Keratinocyte (primary cell): ENCODE measurements at regions not wholly inside any gene's neighbourhood (a gene's known extent, or its start where the extent isn't known, plus 50 kb on each side); places are given as distances from the start of the nearest gene placed in this dataset.

Source experiments
- DNase-seq: peaks from one replicate; pipeline ENCODE4 v3.0.0-alpha.2; 2011; ENCODE audit warnings: low read depth, missing footprints, low spot score
- FAIRE-seq: peaks from 2 replicates; lab custom pipeline; 2011; peaks lifted over from hg19 to GRCh38; lab: Jason Lieb, UNC
- H2AFZ ChIP-seq: 2 replicates; pipeline ENCODE4 v1.6.0; 2012; ENCODE audit warnings: low read length, control low read depth, inconsistent platforms; ENCODE audit not compliant: control insufficient read depth
- H3K27ac ChIP-seq: 2 replicates; pipeline ENCODE4 v1.5.1; 2011; ENCODE audit warnings: low read length; ENCODE audit not compliant: control insufficient read depth, insufficient read depth
- H3K27me3 ChIP-seq: 3 replicates; pipeline ENCODE4 v1.6.0; 2011; ENCODE audit warnings: low read length; ENCODE audit not compliant: control insufficient read depth, insufficient read depth; ENCODE audit errors: extremely low read depth
- H3K36me3 ChIP-seq, 2 experiments: 2 replicates in 1 of 2; 3 replicates in 1 of 2; pipeline ENCODE4 v1.5.1; 2011; ENCODE audit warnings: low read length in 2 of 2, mild to moderate bottlenecking in 1 of 2; ENCODE audit not compliant: control insufficient read depth in 2 of 2, insufficient read depth in 2 of 2; ENCODE audit errors: extremely low read depth in 1 of 2
- H3K4me1 ChIP-seq: 3 replicates; pipeline ENCODE4 v1.5.1; 2011; ENCODE audit warnings: low read length; ENCODE audit not compliant: control insufficient read depth, insufficient read depth; ENCODE audit errors: extremely low read depth
- H3K4me2 ChIP-seq: 3 replicates; pipeline ENCODE4 v1.6.0; 2011; ENCODE audit warnings: low read depth, low read length; ENCODE audit not compliant: control insufficient read depth, insufficient read depth; ENCODE audit errors: extremely low read depth
- H3K4me3 ChIP-seq, 3 experiments: fragments of 200-600 bp in 1 of 3; sonication (generic) in 1 of 3; 2 replicates in 2 of 3; 3 replicates in 1 of 3; pipeline ENCODE4 v1.5.1; 2011 to 2016; ENCODE audit warnings: low read length in 3 of 3, mild to moderate bottlenecking in 3 of 3, control low read depth in 2 of 3, inconsistent platforms in 1 of 3, low read depth in 1 of 3, mixed read lengths in 1 of 3, mixed run types in 1 of 3, moderate library complexity in 1 of 3; ENCODE audit not compliant: control insufficient read depth in 2 of 3, insufficient read depth in 2 of 3; ENCODE audit errors: extremely low read depth in 1 of 3
- H3K79me2 ChIP-seq: 2 replicates; pipeline ENCODE4 v1.6.0; 2012; ENCODE audit warnings: low read length; ENCODE audit not compliant: control insufficient read depth, insufficient read depth
- H3K9ac ChIP-seq: 3 replicates; pipeline ENCODE4 v1.6.0; 2011; ENCODE audit warnings: low read length; ENCODE audit not compliant: control insufficient read depth, insufficient read depth; ENCODE audit errors: extremely low read depth
- H3K9me1 ChIP-seq: 3 replicates; pipeline ENCODE4 v1.6.0; 2011; ENCODE audit warnings: low read length; ENCODE audit not compliant: control insufficient read depth, insufficient read depth; ENCODE audit errors: extremely low read depth
- H3K9me3 ChIP-seq: 2 replicates; pipeline ENCODE4 v1.5.1; 2012; ENCODE audit warnings: low read depth, low read length; ENCODE audit not compliant: control insufficient read depth
- H4K20me1 ChIP-seq: 3 replicates; pipeline ENCODE4 v1.6.0; 2011; ENCODE audit warnings: low read length; ENCODE audit not compliant: control insufficient read depth, insufficient read depth; ENCODE audit errors: extremely low read depth
- CTCF ChIP-seq, 3 experiments: IDR thresholded peaks in 1 of 3; conservative IDR thresholded peaks in 1 of 3; optimal IDR thresholded peaks in 1 of 3; 2 replicates in 2 of 3; 3 replicates in 1 of 3; pipeline versions ENCODE3 to v1.5.1; 2011; ENCODE audit warnings: low read length in 3 of 3, mild to moderate bottlenecking in 3 of 3, moderate library complexity in 2 of 3, control low read depth in 1 of 3, inconsistent platforms in 1 of 3; ENCODE audit not compliant: insufficient read depth in 2 of 3; ENCODE audit errors: extremely low read depth in 1 of 3
- EZH2 ChIP-seq: IDR thresholded peaks from one replicate; pipeline ENCODE4 v1.6.1; 2012; ENCODE audit warnings: inconsistent platforms, mild to moderate bottlenecking, low read length, moderate library complexity
- dilution Hi-C: fragments of 300-500 bp; cut with MboI; formaldehyde crosslinking; loops from one replicate; pipeline ENCODE4 v1.7.0; 2020; ENCODE audit warnings: low sequenced_read_pairs; ENCODE audit not compliant: extremely low pct_ligation_motif_present

GRCh38 chr9:93820667-93821306, 134.4 kb downstream of the BARX1 start:
- Histone ChIP-seq H2AFZ (no peak overlapping the region), H3K4me3 (no peak overlapping the region), H3K9me1 (no peaks in the 10 kb centered on the region), H3K36me3 (no peaks in the 10 kb centered on the region), H4K20me1 (no peaks in the 10 kb centered on the region), H3K27ac (no peak overlapping the region), H3K9ac (no peak overlapping the region), H3K4me2 (no peak overlapping the region), H3K9me3 (no peaks in the 10 kb centered on the region), H3K79me2 (no peaks in the 10 kb centered on the region), H3K4me1 (no peaks in the 10 kb centered on the region), H3K27me3 (no peaks in the 10 kb centered on the region)
- DNase-seq (no peak), FAIRE-seq (no peak)
- TF ChIP-seq EZH2 (no peak), CTCF (optimal IDR thresholded peaks at IDR 0.05 in 1 of 3, IDR thresholded peaks at IDR 0.05 in 1 of 3, conservative IDR thresholded peaks at IDR 0.05 in 1 of 3; ENCODE audit: extremely low read depth in 1 of 3, insufficient read depth in 2 of 3, low read length in 3 of 3) (peak in 1 of 3 experiments; percentile 2)
- dilution Hi-C loops, result no loop called here

GRCh38 chr9:93819905-93820304, 135.2 kb downstream of the BARX1 start:
- no peak for FAIRE-seq
- no peak overlapping the region for H3K4me2 ChIP-seq
- dilution Hi-C loops, result no loop called here
- H3K9me3 ChIP-seq, result no peaks in the 10 kb centered on the region
- H3K27me3 ChIP-seq, result no peaks in the 10 kb centered on the region
- no peaks in the 10 kb centered on the region for H3K36me3 ChIP-seq
- H3K4me3 ChIP-seq, result no peak overlapping the region
- no peaks in the 10 kb centered on the region for H3K79me2 ChIP-seq
- no peaks in the 10 kb centered on the region for H4K20me1 ChIP-seq
- H2AFZ ChIP-seq, result no peak overlapping the region
- no peak for DNase-seq
- TF ChIP-seq CTCF (optimal IDR thresholded peaks at IDR 0.05 in 1 of 3, IDR thresholded peaks at IDR 0.05 in 1 of 3, conservative IDR thresholded peaks at IDR 0.05 in 1 of 3; ENCODE audit: extremely low read depth in 1 of 3, insufficient read depth in 2 of 3, low read length in 3 of 3) (no peak), EZH2 (no peak)
- H3K9ac ChIP-seq, result no peak overlapping the region
- H3K4me1 ChIP-seq, result no peaks in the 10 kb centered on the region
- H3K9me1 ChIP-seq, result no peaks in the 10 kb centered on the region
- no peak overlapping the region for H3K27ac ChIP-seq
